Skeletal muscle tissue (tissue), 3 donors: ENCODE measurements at regions not wholly inside any gene's neighbourhood (a gene's known extent, or its start where the extent isn't known, plus 50 kb on each side); places are given as distances from the start of the nearest gene placed in this dataset.

Experiments used
- H3K27ac ChIP-seq: one replicate; pipeline ENCODE4 v1.7.0; 2013; ENCODE audit warnings: mild to moderate bottlenecking, low read depth, low read length, inconsistent platforms
- H3K27me3 ChIP-seq, 3 donors: one replicate each; pipeline ENCODE4 v1.7.0; 2013; ENCODE audit warnings: low read length in 3 of 3; ENCODE audit not compliant: control insufficient read depth in 3 of 3, insufficient read depth in 3 of 3
- H3K36me3 ChIP-seq, 3 donors: one replicate each; pipeline ENCODE4 v1.7.0; 2013; ENCODE audit warnings: low read length in 3 of 3; ENCODE audit not compliant: control insufficient read depth in 3 of 3, insufficient read depth in 3 of 3
- H3K4me1 ChIP-seq, 3 donors: one replicate each; pipeline ENCODE4 v1.7.0; 2013; ENCODE audit warnings: low read length in 3 of 3, mild to moderate bottlenecking in 3 of 3; ENCODE audit not compliant: control insufficient read depth in 3 of 3, insufficient read depth in 3 of 3
- H3K4me3 ChIP-seq, 3 donors: one replicate each; pipeline ENCODE4 v1.7.0; 2013; ENCODE audit warnings: low read length in 3 of 3
- H3K9ac ChIP-seq, 3 donors: one replicate each; pipeline ENCODE4 v1.7.0; 2013; ENCODE audit warnings: low read length in 3 of 3, mild to moderate bottlenecking in 3 of 3, moderate library complexity in 2 of 3, low read depth in 1 of 3
- H3K9me3 ChIP-seq, 3 donors: one replicate each; pipeline ENCODE4 v1.7.0; 2013; ENCODE audit warnings: low read length in 3 of 3; ENCODE audit not compliant: control insufficient read depth in 3 of 3
- donor health status: Osteomylitis.

GRCh38 chr6:130760006-130760405 is 67.2 kb upstream of the SMLR1 start:
- no peaks in the 10 kb centered on the region for H3K27me3 ChIP-seq
- H3K9ac ChIP-seq, result no peak overlapping the region
- H3K36me3 ChIP-seq, result no peaks in the 10 kb centered on the region
- no peaks in the 10 kb centered on the region for H3K9me3 ChIP-seq
- H3K4me3 ChIP-seq, result no peak overlapping the region
- H3K4me1 ChIP-seq, result no peaks in the 10 kb centered on the region
- no peak overlapping the region for H3K27ac ChIP-seq

- H3K4me1 ChIP-seq, result no peaks in the 10 kb centered on the region
- no peak overlapping the region for H3K27ac ChIP-seq
- no peak overlapping the region for H3K4me3 ChIP-seq
- no peaks in the 10 kb centered on the region for H3K27me3 ChIP-seq
- no peak overlapping the region for H3K9ac ChIP-seq
- H3K36me3 ChIP-seq, result no peaks in the 10 kb centered on the region
- no peaks in the 10 kb centered on the region for H3K9me3 ChIP-seq
Observed at GRCh38 chr6:130761286-130761685, 65.9 kb upstream of the SMLR1 start.

- no peaks in the 10 kb centered on the region for H3K9me3 ChIP-seq
- H3K27ac ChIP-seq, result no peak overlapping the region
- no peak overlapping the region for H3K4me3 ChIP-seq
- H3K36me3 ChIP-seq, result no peaks in the 10 kb centered on the region
- no peaks in the 10 kb centered on the region for H3K4me1 ChIP-seq
- H3K9ac ChIP-seq, result no peak overlapping the region
- H3K27me3 ChIP-seq, result no peaks in the 10 kb centered on the region
Observed at GRCh38 chr6:130765181-130765727, 62.0 kb upstream of the SMLR1 start.

GRCh38 chr6:130766239-130767144 is 60.7 kb upstream of the SMLR1 start:
- Histone ChIP-seq H3K36me3 (no peaks in the 10 kb centered on the region), H3K27ac (no peak overlapping the region), H3K27me3 (no peaks in the 10 kb centered on the region), H3K9me3 (no peaks in the 10 kb centered on the region), H3K9ac (no peak overlapping the region), H3K4me1 (no peaks in the 10 kb centered on the region), H3K4me3 (no peak overlapping the region)

- H3K9ac ChIP-seq, result no peak overlapping the region
- no peak overlapping the region for H3K4me3 ChIP-seq
- H3K27me3 ChIP-seq, result no peaks in the 10 kb centered on the region
- no peaks in the 10 kb centered on the region for H3K9me3 ChIP-seq
- H3K36me3 ChIP-seq, result no peaks in the 10 kb centered on the region
- no peak overlapping the region for H3K27ac ChIP-seq
- no peaks in the 10 kb centered on the region for H3K4me1 ChIP-seq
Observed at GRCh38 chr6:130769861-130770260, 57.3 kb upstream of the SMLR1 start.

GRCh38 chr6:130771741-130772140 is 55.5 kb upstream of the SMLR1 start:
- H3K9ac ChIP-seq, result no peak overlapping the region
- no peaks in the 10 kb centered on the region for H3K9me3 ChIP-seq
- no peaks in the 10 kb centered on the region for H3K27me3 ChIP-seq
- no peaks in the 10 kb centered on the region for H3K36me3 ChIP-seq
- no peak overlapping the region for H3K4me3 ChIP-seq
- H3K27ac ChIP-seq, result no peak overlapping the region
- H3K4me1 ChIP-seq, result no peaks in the 10 kb centered on the region

- no peaks in the 10 kb centered on the region for H3K4me1 ChIP-seq
- H3K4me3 ChIP-seq, result no peak overlapping the region
- no peak overlapping the region for H3K27ac ChIP-seq
- H3K27me3 ChIP-seq, result no peaks in the 10 kb centered on the region
- H3K36me3 ChIP-seq, result no peaks in the 10 kb centered on the region
- H3K9me3 ChIP-seq, result no peaks in the 10 kb centered on the region
- no peak overlapping the region for H3K9ac ChIP-seq
Observed at GRCh38 chr6:130773860-130774259, 53.3 kb upstream of the SMLR1 start.

- H3K27me3 ChIP-seq, result no peaks in the 10 kb centered on the region
- H3K36me3 ChIP-seq, result no peaks in the 10 kb centered on the region
- H3K9ac ChIP-seq, result no peak overlapping the region
- no peaks in the 10 kb centered on the region for H3K9me3 ChIP-seq
- no peak overlapping the region for H3K27ac ChIP-seq
- no peak overlapping the region for H3K4me3 ChIP-seq
- peaks cover 0 to 2% (median 0%) of the 10 kb centered on the region in 3 donors for H3K4me1 ChIP-seq
Observed at GRCh38 chr6:130775411-130776012, 51.7 kb upstream of the SMLR1 start.

GRCh38 chr6:130776287-130776925 is 50.8 kb upstream of the SMLR1 start:
- Histone ChIP-seq H3K4me3 (no peak overlapping the region), H3K9ac (no peak overlapping the region), H3K4me1 (peaks cover 0 to 2% (median 0%) of the 10 kb centered on the region in 3 donors), H3K9me3 (no peaks in the 10 kb centered on the region), H3K36me3 (no peaks in the 10 kb centered on the region), H3K27ac (no peak overlapping the region), H3K27me3 (no peaks in the 10 kb centered on the region)
